ENCODE measurements at regions not wholly inside any gene's neighbourhood (a gene's known extent, or its start where the extent isn't known, plus 50 kb on each side); places are given as distances from the start of the nearest gene placed in this dataset.

GRCh38 chr3:111292117-111292516 lies 220.5 kb downstream of the NECTIN3 start:
- H3K36me3 ChIP-seq, result no peaks in the 10 kb centered on the region
- H3K4me1 ChIP-seq, result no peaks in the 10 kb centered on the region
- DNase-seq, result no peak
- no peak overlapping the region for H3K27ac ChIP-seq
- H3K27me3 ChIP-seq, result no peaks in the 10 kb centered on the region
- in situ Hi-C loops (cut with MboI; ENCODE audit: low pct_ligation_motif_present in 1 of 4, low pct_unique_long_range_greater_than_20kb in 1 of 4, low sequenced_read_pairs in 3 of 4) (no loop called here), intact Hi-C loops (cut with DNase I; ENCODE audit: low total_unique reads) (no loop called here)
- WGBS, 2 donors (ENCODE audit: low coverage in 1 of 2), result 98% methylated on average over 2 of the region's 2 CpGs; no CpG with 5 or more reads in 1 of the 2 donors
- no peak for TF ChIP-seq POLR2AphosphoS5 (IDR thresholded peaks at IDR 0.05)
- TF ChIP-seq POLR2A (IDR thresholded peaks at IDR 0.05), result no peak
- TF ChIP-seq EP300 (IDR thresholded peaks at IDR 0.05; ENCODE audit: low read depth), result no peak
- no peak for TF ChIP-seq CTCF (IDR thresholded peaks at IDR 0.05)
- no peaks in the 10 kb centered on the region for H3K9me3 ChIP-seq
- H3K4me3 ChIP-seq, result no peak overlapping the region

- DNase-seq, result no peak
- no peaks in the 10 kb centered on the region for H3K4me1 ChIP-seq
- WGBS, 2 donors (ENCODE audit: low coverage in 1 of 2), result 64% methylated on average over 1 of the region's 1 CpG; no CpG with 5 or more reads in 1 of the 2 donors
- H3K27me3 ChIP-seq, result no peaks in the 10 kb centered on the region
- H3K27ac ChIP-seq, result no peak overlapping the region
- no peak overlapping the region for H3K4me3 ChIP-seq
- intact Hi-C loops (cut with DNase I; ENCODE audit: low total_unique reads) (no loop called here), in situ Hi-C loops (cut with MboI; ENCODE audit: low pct_ligation_motif_present in 1 of 4, low pct_unique_long_range_greater_than_20kb in 1 of 4, low sequenced_read_pairs in 3 of 4) (no loop called here)
- no peaks in the 10 kb centered on the region for H3K36me3 ChIP-seq
- no peaks in the 10 kb centered on the region for H3K9me3 ChIP-seq
- TF ChIP-seq EP300 (IDR thresholded peaks at IDR 0.05; ENCODE audit: low read depth) (no peak), POLR2A (IDR thresholded peaks at IDR 0.05) (no peak), POLR2AphosphoS5 (IDR thresholded peaks at IDR 0.05) (no peak), CTCF (IDR thresholded peaks at IDR 0.05) (no peak)
These were observed 227.6 kb downstream of the NECTIN3 start for GRCh38 chr3:111299192-111299615.

GRCh38 chr3:111301238-111301798 lies 229.7 kb downstream of the NECTIN3 start:
- DNase-seq, result no peak
- Histone ChIP-seq H3K4me3 (no peak overlapping the region), H3K36me3 (no peaks in the 10 kb centered on the region), H3K4me1 (no peaks in the 10 kb centered on the region), H3K27me3 (no peaks in the 10 kb centered on the region), H3K27ac (no peak overlapping the region), H3K9me3 (no peaks in the 10 kb centered on the region)
- in situ Hi-C loops (cut with MboI; ENCODE audit: low pct_ligation_motif_present in 1 of 4, low pct_unique_long_range_greater_than_20kb in 1 of 4, low sequenced_read_pairs in 3 of 4) (no loop called here), intact Hi-C loops (cut with DNase I; ENCODE audit: low total_unique reads) (no loop called here)
- TF ChIP-seq POLR2A (IDR thresholded peaks at IDR 0.05) (no peak), POLR2AphosphoS5 (IDR thresholded peaks at IDR 0.05) (no peak), CTCF (IDR thresholded peaks at IDR 0.05) (no peak), EP300 (IDR thresholded peaks at IDR 0.05; ENCODE audit: low read depth) (no peak)

GRCh38 chr3:111302063-111302462 lies 230.4 kb downstream of the NECTIN3 start:
- intact Hi-C loops (cut with DNase I; ENCODE audit: low total_unique reads), result no loop called here

More at GRCh38 chr3:111302063-111302462, 230.4 kb downstream of the NECTIN3 start:
- TF ChIP-seq POLR2A (IDR thresholded peaks at IDR 0.05) (no peak), CTCF (IDR thresholded peaks at IDR 0.05) (no peak), POLR2AphosphoS5 (IDR thresholded peaks at IDR 0.05) (no peak), EP300 (IDR thresholded peaks at IDR 0.05; ENCODE audit: low read depth) (no peak)
- in situ Hi-C loops (cut with MboI; ENCODE audit: low pct_ligation_motif_present in 1 of 4, low pct_unique_long_range_greater_than_20kb in 1 of 4, low sequenced_read_pairs in 3 of 4), result no loop called here
- H3K9me3 ChIP-seq, result no peaks in the 10 kb centered on the region
- no peak overlapping the region for H3K27ac ChIP-seq
- DNase-seq, result no peak
- no peaks in the 10 kb centered on the region for H3K27me3 ChIP-seq
- H3K36me3 ChIP-seq, result no peaks in the 10 kb centered on the region
- 89 to 100% methylated on average over 1 of the region's 1 CpG for WGBS, 2 donors (ENCODE audit: low coverage in 1 of 2)
- H3K4me3 ChIP-seq, result no peak overlapping the region
- no peaks in the 10 kb centered on the region for H3K4me1 ChIP-seq
